H9 (cell line): ENCODE measurements at regions not wholly inside any gene's neighbourhood (a gene's known extent, or its start where the extent isn't known, plus 50 kb on each side); places are given as distances from the start of the nearest gene placed in this dataset.

Experiments used
- DNase-seq: peaks from one replicate; pipeline ENCODE4 v3.0.0-alpha.2; 2017
- H2AFZ ChIP-seq: one replicate; pipeline ENCODE4 v1.6.1; 2013; ENCODE audit warnings: mild to moderate bottlenecking, low read length, control low read depth, moderate library complexity
- H2AK5ac ChIP-seq: 2 replicates; pipeline ENCODE4 v1.6.1; 2013; ENCODE audit warnings: low read length, control low read depth, mixed read lengths; ENCODE audit not compliant: insufficient read length
- H2BK120ac ChIP-seq: one replicate; pipeline ENCODE4 v1.6.1; 2013; ENCODE audit warnings: low read depth, mild to moderate bottlenecking, low read length, control low read depth, inconsistent platforms; ENCODE audit not compliant: poor library complexity, severe bottlenecking
- H2BK12ac ChIP-seq: 2 replicates; pipeline ENCODE4 v1.6.1; 2013; ENCODE audit warnings: low read length, control low read depth, mixed read lengths, low read depth; ENCODE audit not compliant: insufficient read length
- H2BK15ac ChIP-seq: 2 replicates; pipeline ENCODE4 v1.6.1; 2013; ENCODE audit warnings: low read depth, low read length, control low read depth
- H2BK20ac ChIP-seq: one replicate; pipeline ENCODE4 v1.6.1; 2013; ENCODE audit warnings: low read depth, mild to moderate bottlenecking, low read length, control low read depth, inconsistent platforms; ENCODE audit not compliant: poor library complexity, severe bottlenecking
- H2BK5ac ChIP-seq: 2 replicates; pipeline ENCODE4 v1.6.1; 2013; ENCODE audit warnings: low read length, control low read depth, mixed read lengths; ENCODE audit not compliant: insufficient read length
- H3K14ac ChIP-seq: 2 replicates; pipeline ENCODE4 v1.6.1; 2013; ENCODE audit warnings: low read length, control low read depth; ENCODE audit not compliant: insufficient read depth
- H3K18ac ChIP-seq: 2 replicates; pipeline ENCODE4 v1.6.1; 2013; ENCODE audit warnings: low read depth, mild to moderate bottlenecking, mixed read lengths, low read length, control low read depth; ENCODE audit not compliant: insufficient read length
- H3K23ac ChIP-seq: 2 replicates; pipeline ENCODE4 v1.6.1; 2013; ENCODE audit warnings: low read length, control low read depth, mixed read lengths, low read depth; ENCODE audit not compliant: insufficient read length
- H3K23me2 ChIP-seq: 2 replicates; pipeline ENCODE4 v1.6.1; 2013; ENCODE audit warnings: low read depth, mild to moderate bottlenecking, mixed read lengths, low read length, control low read depth; ENCODE audit not compliant: insufficient read length, poor library complexity, severe bottlenecking
- H3K27ac ChIP-seq: 2 replicates; pipeline ENCODE4 v1.5.1; 2013; ENCODE audit warnings: low read length, control low read depth, mixed read lengths, low read depth; ENCODE audit not compliant: insufficient read length
- H3K27me3 ChIP-seq: 2 replicates; pipeline ENCODE4 v1.6.1; 2013; ENCODE audit warnings: low read length, control low read depth, inconsistent platforms; ENCODE audit not compliant: insufficient read depth
- H3K4ac ChIP-seq: 2 replicates; pipeline ENCODE4 v1.6.1; 2013; ENCODE audit warnings: low read depth, mild to moderate bottlenecking, control low read depth, inconsistent platforms, low read length, moderate library complexity
- H3K4me1 ChIP-seq: 2 replicates; pipeline ENCODE4 v1.6.1; 2013; ENCODE audit warnings: low read length, control low read depth, inconsistent platforms; ENCODE audit not compliant: insufficient read depth
- H3K4me2 ChIP-seq: 2 replicates; pipeline ENCODE4 v1.6.1; 2013; ENCODE audit warnings: low read length, control low read depth, mixed read lengths; ENCODE audit not compliant: insufficient read length, insufficient read depth
- H3K56ac ChIP-seq: 2 replicates; pipeline ENCODE4 v1.6.1; 2013; ENCODE audit warnings: low read depth, mild to moderate bottlenecking, mixed read lengths, low read length, control low read depth; ENCODE audit not compliant: insufficient read length
- H3K79me1 ChIP-seq: 2 replicates; pipeline ENCODE4 v1.6.1; 2013; ENCODE audit warnings: low read depth, mild to moderate bottlenecking, moderate library complexity, low read length, control low read depth, inconsistent platforms; ENCODE audit not compliant: insufficient read depth, poor library complexity, severe bottlenecking
- H3K79me2 ChIP-seq: 2 replicates; pipeline ENCODE4 v1.6.1; 2013; ENCODE audit warnings: low read length, control low read depth, inconsistent platforms; ENCODE audit not compliant: insufficient read depth
- H3K9ac ChIP-seq: 2 replicates; pipeline ENCODE4 v1.6.1; 2013; ENCODE audit warnings: low read length, control low read depth, mixed read lengths; ENCODE audit not compliant: insufficient read length; ENCODE audit errors: extremely low read depth
- H3K9me3 ChIP-seq: one replicate; pipeline ENCODE4 v1.6.1; 2013; ENCODE audit warnings: low read depth, low read length, inconsistent platforms; ENCODE audit not compliant: control insufficient read depth
- H3T11ph ChIP-seq: one replicate; pipeline ENCODE4 v1.6.1; 2013; ENCODE audit warnings: mild to moderate bottlenecking, low read length, control low read depth, inconsistent platforms
- H4K20me1 ChIP-seq: one replicate; pipeline ENCODE4 v1.6.1; 2013; ENCODE audit not compliant: control insufficient read depth, insufficient read length, insufficient read depth
- H4K5ac ChIP-seq: 2 replicates; pipeline ENCODE4 v1.6.1; 2013; ENCODE audit warnings: low read depth, mild to moderate bottlenecking, mixed read lengths, low read length, control low read depth; ENCODE audit not compliant: insufficient read length
- H4K8ac ChIP-seq: replicated peaks from 2 replicates; pipeline ENCODE4 v1.6.1; 2013; ENCODE audit warnings: low read length, control low read depth, mixed read lengths, low read depth; ENCODE audit not compliant: insufficient read length
- H4K91ac ChIP-seq: 2 replicates; pipeline ENCODE4 v1.6.1; 2013; ENCODE audit warnings: low read depth, mild to moderate bottlenecking, moderate library complexity, mixed read lengths, low read length, control low read depth; ENCODE audit not compliant: insufficient read length
- H3K27ac Mint-ChIP-seq, 3 experiments: 2 replicates in 2 of 3; 3 replicates in 1 of 3; pipeline ENCODE4 v1.8.0; 2020 to 2021; ENCODE audit warnings: mixed read lengths in 3 of 3, mild to moderate bottlenecking in 1 of 3, moderate library complexity in 1 of 3
- H3K27me3 Mint-ChIP-seq: 2 replicates; pipeline ENCODE4 v1.8.0; 2021; ENCODE audit warnings: low read depth, mild to moderate bottlenecking, moderate library complexity, mixed read lengths
- H3K36me3 Mint-ChIP-seq, 3 experiments: 2 replicates in 2 of 3; 3 replicates in 1 of 3; pipeline ENCODE4 v1.8.0; 2020 to 2021; ENCODE audit warnings: low read depth in 3 of 3, mixed read lengths in 3 of 3; ENCODE audit not compliant: insufficient read depth in 1 of 3
- H3K4me1 Mint-ChIP-seq, 2 experiments: 2 replicates each; pipeline ENCODE4 v1.8.0; 2020; ENCODE audit warnings: mixed read lengths in 2 of 2
- H3K4me3 Mint-ChIP-seq, 2 experiments: 2 replicates in 1 of 2; 3 replicates in 1 of 2; pipeline ENCODE4 v1.8.0; 2020 to 2021; ENCODE audit warnings: mild to moderate bottlenecking in 2 of 2, mixed read lengths in 2 of 2, moderate library complexity in 1 of 2
- H3K9me3 Mint-ChIP-seq, 2 experiments: 2 replicates in 1 of 2; 3 replicates in 1 of 2; pipeline ENCODE4 v1.8.0; 2020; ENCODE audit warnings: mild to moderate bottlenecking in 2 of 2, mixed read lengths in 2 of 2, moderate library complexity in 1 of 2
- CTCF ChIP-seq: fragments of 200-600 bp; sonication (generic); conservative IDR thresholded peaks from 3 replicates; pipeline ENCODE4 v1.8.0; 2021; ENCODE audit warnings: antibody characterized with exemption, mild to moderate bottlenecking
- WGBS: extraction: QIAGEN DNeasy Blood & Tissue Kit; methylation state at CpG from one replicate; pipeline ENCODE4 v1.1.7; 2013; ENCODE audit warnings: missing lambda C conversion rate, low lambda C conversion rate, mixed read lengths; ENCODE audit not compliant: insufficient read length; ENCODE audit errors: extremely low coverage; 5-methylcytosine and 5-hydroxymethylcytosine counted together

GRCh38 chr1:181387702-181388101 is 95.6 kb upstream of the CACNA1E start:
- Mint-ChIP-seq H3K9me3 (no peaks in the 10 kb centered on the region), H3K4me1 (peaks cover 4 to 11% of the 10 kb centered on the region in 2 experiments; a peak in 3 of 4 replicates), H3K27ac (no peak overlapping the region), H3K4me3 (no peak overlapping the region), H3K36me3 (no peaks in the 10 kb centered on the region), H3K27me3 (peaks cover 4% of the 10 kb centered on the region)
- no peak overlapping the region for H3K27ac ChIP-seq
- no peak overlapping the region for H2BK15ac ChIP-seq
- no peaks in the 10 kb centered on the region for H4K20me1 ChIP-seq
- no peaks in the 10 kb centered on the region for H3K9me3 ChIP-seq
- H4K8ac ChIP-seq, result no peak overlapping the region
- no peaks in the 10 kb centered on the region for H3K27me3 ChIP-seq
- no peak overlapping the region for H4K5ac ChIP-seq
- H3T11ph ChIP-seq, result no peak overlapping the region
- H3K23me2 ChIP-seq, result no peaks in the 10 kb centered on the region
- H3K4ac ChIP-seq, result no peak overlapping the region
- H3K23ac ChIP-seq, result no peak overlapping the region
- no peak overlapping the region for H3K56ac ChIP-seq
- H3K18ac ChIP-seq, result no peak overlapping the region
- no peak overlapping the region for H4K91ac ChIP-seq
- WGBS, result no CpG with 5 or more reads among the region's 4 CpGs
- H3K4me1 ChIP-seq, result no peaks in the 10 kb centered on the region
- no peak overlapping the region for H2BK120ac ChIP-seq
- H3K79me2 ChIP-seq, result no peaks in the 10 kb centered on the region
- H2BK12ac ChIP-seq, result no peak overlapping the region
- H2AK5ac ChIP-seq, result no peak overlapping the region
- no peak overlapping the region for H3K9ac ChIP-seq
- no peak for TF ChIP-seq CTCF
- DNase-seq, result no peak
- no peaks in the 10 kb centered on the region for H3K79me1 ChIP-seq
- no peak overlapping the region for H2AFZ ChIP-seq
- no peak overlapping the region for H2BK20ac ChIP-seq
- H2BK5ac ChIP-seq, result no peak overlapping the region
- no peak overlapping the region for H3K14ac ChIP-seq
- H3K4me2 ChIP-seq, result no peak overlapping the region
